ENCODE measurements at regions not wholly inside any gene's neighbourhood (a gene's known extent, or its start where the extent isn't known, plus 50 kb on each side); places are given as distances from the start of the nearest gene placed in this dataset.

- TF ChIP-seq CTCF (IDR thresholded peaks at IDR 0.05): no peak
- no peak for TF ChIP-seq POLR2A (IDR thresholded peaks at IDR 0.05)
Measured at GRCh38 chr3:115399750-115400149, 223.6 kb upstream of the GAP43 start.
